SK-N-MC (cell line): ENCODE measurements at regions not wholly inside any gene's neighbourhood (a gene's known extent, or its start where the extent isn't known, plus 50 kb on each side); places are given as distances from the start of the nearest gene placed in this dataset.

ENCODE experiments used
- DNase-seq: peaks from one replicate; pipeline ENCODE4 v3.0.0-alpha.2; 2011; ENCODE audit warnings: low read depth, low spot score
- H3K27ac ChIP-seq: fragments of 200-600 bp; sonication (generic); 2 replicates; pipeline ENCODE4 v1.5.1; 2016; ENCODE audit warnings: mixed run types
- H3K36me3 ChIP-seq: fragments of 200-600 bp; sonication (generic); 2 replicates; pipeline ENCODE4 v1.6.1; 2017; ENCODE audit warnings: antibody characterized with exemption, low read length, mixed read lengths; ENCODE audit not compliant: insufficient read depth
- H3K4me3 ChIP-seq: fragments of 200-600 bp; sonication (generic); 2 replicates; pipeline ENCODE4 v1.5.1; 2016
- H3K9ac ChIP-seq: fragments of 200-600 bp; sonication (generic); 2 replicates; pipeline ENCODE4 v1.8.0; 2017; ENCODE audit warnings: mixed run types, mixed read lengths; ENCODE audit not compliant: insufficient read length
- H3K9me3 ChIP-seq: fragments of 200-600 bp; sonication (generic); 2 replicates; pipeline ENCODE4 v1.6.1; 2017; ENCODE audit warnings: low read depth, mild to moderate bottlenecking, antibody characterized with exemption, low read length, moderate library complexity, mixed read lengths
- EZH2 ChIP-seq: fragments of 200-600 bp; sonication (generic); IDR thresholded peaks from one replicate; pipeline ENCODE4 v1.6.1; 2017; ENCODE audit warnings: antibody characterized with exemption
- FOXP2 ChIP-seq: optimal IDR thresholded peaks from 2 replicates; pipeline ENCODE3; 2011; ENCODE audit warnings: mild to moderate bottlenecking, moderate library complexity; ENCODE audit not compliant: insufficient read depth; ENCODE audit errors: extremely low read length, control extremely low read depth
- POLR2AphosphoS5 ChIP-seq: IDR thresholded peaks from 2 replicates; pipeline ENCODE4 v1.6.1; 2012; ENCODE audit warnings: mild to moderate bottlenecking, low read depth, low read length, borderline replicate concordance

DNA sequence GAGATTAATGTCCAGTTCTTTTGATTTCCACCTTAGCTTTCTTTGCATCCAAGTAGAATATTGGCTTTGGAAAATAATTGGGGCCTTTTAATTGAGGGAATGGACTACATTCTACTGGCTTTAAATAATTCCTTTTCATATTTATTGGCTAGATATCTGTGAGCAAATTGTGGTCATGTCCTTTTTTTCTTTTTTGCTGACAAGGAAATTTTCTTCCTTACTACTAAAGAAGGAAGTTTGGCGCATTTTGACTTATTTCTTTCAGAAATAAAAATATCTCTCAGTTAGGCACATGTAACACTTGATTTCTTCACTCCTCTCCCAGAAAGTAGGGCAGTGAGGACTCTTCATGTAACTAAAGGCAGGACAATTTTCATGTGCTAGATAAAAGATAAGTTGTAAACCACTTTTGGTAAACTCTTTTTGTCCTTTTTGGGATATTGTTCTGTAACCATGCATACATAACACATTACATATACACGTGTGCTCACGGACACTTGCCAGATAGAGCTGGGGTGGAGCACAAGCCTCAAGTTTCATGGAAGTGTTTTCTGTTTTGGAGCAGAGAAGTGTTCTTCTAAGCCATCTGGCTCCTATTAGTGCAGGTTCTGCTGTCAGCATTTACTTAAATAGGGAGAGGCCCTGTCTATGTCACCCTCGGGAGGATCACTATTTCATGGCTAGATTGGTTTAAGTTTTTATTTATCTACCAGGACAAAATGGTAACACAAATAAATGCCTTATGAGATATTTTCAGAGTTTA is 85.1 kb upstream of the LRIG3 start:
- peak overlapping the region; percentile 64 for H3K4me3 ChIP-seq
- TF ChIP-seq FOXP2 (no peak), POLR2AphosphoS5 (peak; percentile 68)
- DNase-seq = peak; percentile 83
- H3K36me3 ChIP-seq = no peaks in the 10 kb centered on the region
- H3K27ac ChIP-seq = peak overlapping the region; percentile 98
- H3K9ac ChIP-seq = peak overlapping the region; percentile 49
- H3K9me3 ChIP-seq = no peaks in the 10 kb centered on the region

DNA sequence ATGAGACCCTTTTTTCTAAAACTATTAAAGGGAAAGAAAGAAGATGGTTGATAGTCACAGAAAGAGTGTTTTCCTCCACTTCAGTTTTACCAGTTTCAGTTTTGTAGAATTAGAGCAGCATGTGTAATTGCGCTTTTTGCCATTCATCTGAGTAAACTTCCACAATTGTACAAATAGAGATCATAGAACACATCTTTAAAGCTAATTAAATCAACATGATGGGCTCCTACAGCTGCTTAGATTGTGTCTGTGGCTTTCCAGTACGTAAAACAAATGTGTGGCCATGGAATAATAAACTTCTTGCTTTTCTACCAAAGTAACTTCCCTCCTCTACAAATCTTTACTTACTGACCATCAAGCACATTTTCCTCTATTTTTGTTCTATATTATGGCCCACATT is 84.2 kb upstream of the LRIG3 start:
- Histone ChIP-seq H3K27ac (peak overlapping the region; percentile 98), H3K9me3 (no peaks in the 10 kb centered on the region), H3K4me3 (peak overlapping the region; percentile 64), H3K9ac (peak overlapping the region; percentile 49), H3K36me3 (no peaks in the 10 kb centered on the region)
- no peak for TF ChIP-seq EZH2
- no peak for TF ChIP-seq FOXP2
- TF ChIP-seq POLR2AphosphoS5 = no peak
- DNase-seq = no peak

DNA sequence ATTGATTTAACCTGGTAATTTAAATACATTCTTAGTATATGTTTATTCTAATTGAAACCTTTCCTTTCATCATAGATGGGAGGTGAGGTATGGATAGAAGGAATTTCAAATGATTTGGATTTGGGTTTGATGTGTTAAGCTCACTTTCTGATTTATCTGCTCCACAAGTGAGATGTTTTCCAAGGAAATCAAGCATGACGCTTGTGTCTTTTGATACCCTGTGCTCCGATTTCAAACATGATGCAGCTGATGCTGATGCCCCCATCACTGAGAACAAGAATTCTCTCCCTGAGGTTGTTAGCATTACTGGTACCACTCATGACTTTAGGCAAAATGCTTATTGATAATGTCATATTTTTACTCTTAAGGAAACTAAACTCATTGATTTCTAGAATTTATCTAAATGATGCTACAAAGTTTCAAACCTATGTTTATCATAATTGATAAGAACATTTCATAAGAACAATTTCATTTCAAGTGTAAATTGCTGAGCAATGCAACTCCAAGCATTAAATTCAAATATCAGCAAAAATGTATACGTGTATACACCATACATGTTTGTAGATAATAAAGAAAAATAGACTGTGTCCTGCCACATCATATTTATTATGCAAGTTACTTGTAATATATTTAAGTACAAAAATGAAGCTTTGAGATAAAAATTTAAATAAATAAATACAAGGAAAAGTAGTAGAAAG is 75.5 kb upstream of the LRIG3 start:
- Histone ChIP-seq H3K36me3 (no peaks in the 10 kb centered on the region), H3K4me3 (no peak overlapping the region), H3K27ac (no peak overlapping the region), H3K9me3 (0 out of 2 replicates have a peak, but pooled peaks cover 3% of the 10 kb centered on the region), H3K9ac (no peak overlapping the region)
- TF ChIP-seq FOXP2 (no peak), POLR2AphosphoS5 (no peak), EZH2 (no peak)
- no peak for DNase-seq

DNA sequence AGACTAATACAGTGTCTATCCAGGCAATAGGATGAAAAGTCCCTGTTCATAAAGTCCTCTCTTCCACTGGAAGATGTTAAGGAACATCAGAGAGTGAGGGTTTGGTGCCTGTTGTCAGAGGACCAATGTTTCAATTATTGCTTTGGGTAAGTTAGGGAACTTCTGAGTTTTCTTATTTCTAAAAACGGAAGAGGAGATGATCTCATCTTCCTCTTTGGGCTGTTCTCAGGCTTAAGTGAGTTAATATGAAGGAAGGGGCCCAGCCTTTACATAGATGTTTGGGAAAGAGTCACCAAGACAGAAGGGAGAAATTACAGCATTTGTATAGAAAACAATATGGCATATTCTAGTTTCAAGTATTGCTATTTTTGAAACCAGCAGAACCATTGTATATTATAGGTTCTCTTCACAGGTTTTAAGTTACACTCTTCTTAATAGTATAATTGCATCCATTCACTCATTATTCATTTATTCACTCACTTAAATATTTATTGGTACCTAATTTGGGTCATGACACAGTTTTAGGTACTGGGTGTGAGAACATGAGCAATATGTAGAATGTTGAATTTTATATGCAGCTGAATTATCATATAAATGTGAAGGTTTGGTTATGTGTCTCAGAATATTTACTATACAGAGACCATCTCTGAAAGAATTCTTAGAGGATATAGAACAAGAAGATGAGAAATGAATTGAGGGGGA is 68.5 kb upstream of the LRIG3 start:
- 0 out of 2 replicates have a peak, but pooled peaks cover 2% of the 10 kb centered on the region for H3K9me3 ChIP-seq
- H3K9ac ChIP-seq = no peak overlapping the region
- no peak for DNase-seq
- H3K27ac ChIP-seq = no peak overlapping the region
- no peaks in the 10 kb centered on the region for H3K36me3 ChIP-seq
- TF ChIP-seq EZH2 (no peak), POLR2AphosphoS5 (no peak), FOXP2 (no peak)
- H3K4me3 ChIP-seq = no peak overlapping the region

DNA sequence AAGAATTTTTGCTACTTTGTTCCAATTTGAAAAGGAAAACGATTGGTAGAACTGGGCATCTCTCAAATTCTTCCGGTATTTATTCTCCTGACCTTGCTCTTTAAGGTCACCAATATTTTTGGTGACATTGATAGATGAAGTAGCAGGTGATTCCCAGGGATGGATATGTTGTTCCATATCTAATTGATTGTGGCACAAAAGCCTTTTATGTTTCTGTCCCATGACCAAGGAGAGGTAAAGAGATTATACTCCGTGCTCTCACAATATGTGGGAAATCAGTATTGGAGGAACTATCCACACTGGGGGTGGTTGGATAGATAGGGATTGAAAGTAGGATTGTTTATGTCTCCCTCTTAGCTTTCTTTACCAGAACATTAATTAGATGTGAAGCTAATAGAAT is 61.7 kb upstream of the LRIG3 start:
- H3K4me3 ChIP-seq = no peak overlapping the region
- no peak for TF ChIP-seq FOXP2
- TF ChIP-seq POLR2AphosphoS5 = no peak
- TF ChIP-seq EZH2 = no peak
- no peak for DNase-seq
- no peaks in the 10 kb centered on the region for H3K36me3 ChIP-seq
- no peak overlapping the region for H3K9ac ChIP-seq
- H3K9me3 ChIP-seq = 0 out of 2 replicates have a peak, but pooled peaks cover 3% of the 10 kb centered on the region
- H3K27ac ChIP-seq = no peak overlapping the region

DNA sequence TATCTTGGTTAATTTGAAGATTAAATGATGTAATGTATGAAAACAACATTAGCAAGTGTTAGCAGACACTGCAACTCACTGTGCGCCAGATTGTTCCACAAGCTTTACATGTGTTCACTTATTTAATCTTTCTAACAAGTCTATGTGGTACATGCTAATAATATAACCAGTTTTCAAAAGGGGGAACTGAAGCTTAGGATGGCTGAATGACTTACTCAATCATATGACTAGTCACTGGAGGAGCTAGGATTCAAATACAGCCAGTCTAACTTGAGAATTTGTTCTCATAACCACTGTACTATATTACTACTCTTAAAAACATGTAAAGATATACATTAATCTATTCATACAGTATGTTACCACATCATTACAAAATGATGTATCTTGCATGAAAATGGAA is 60.5 kb upstream of the LRIG3 start:
- Histone ChIP-seq H3K4me3 (no peak overlapping the region), H3K36me3 (no peaks in the 10 kb centered on the region), H3K27ac (no peak overlapping the region), H3K9ac (no peak overlapping the region), H3K9me3 (0 out of 2 replicates have a peak, but pooled peaks cover 3% of the 10 kb centered on the region)
- DNase-seq = no peak
- TF ChIP-seq EZH2 = no peak
- no peak for TF ChIP-seq FOXP2

DNA sequence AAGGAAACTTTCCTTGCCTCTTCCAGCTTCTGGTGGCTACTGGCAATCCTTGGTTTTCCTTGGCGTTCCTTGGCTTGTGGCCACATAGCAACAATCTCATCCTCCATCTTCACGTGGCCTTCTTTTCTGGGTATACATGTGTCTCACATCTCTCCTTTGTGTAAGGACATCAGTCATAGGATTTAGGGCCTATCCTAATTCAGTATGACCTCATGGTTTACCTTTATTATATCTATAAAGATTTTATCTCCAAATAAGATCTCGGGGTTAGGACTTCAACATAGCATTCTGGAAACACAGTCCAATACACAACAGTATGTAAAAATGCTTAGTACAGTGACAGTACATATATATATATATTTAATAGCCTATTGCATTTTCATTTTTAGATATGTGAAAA is 58.4 kb upstream of the LRIG3 start:
- H3K9ac ChIP-seq = no peak overlapping the region
- no peak overlapping the region for H3K4me3 ChIP-seq
- TF ChIP-seq EZH2 (no peak), FOXP2 (no peak), POLR2AphosphoS5 (no peak)
- H3K27ac ChIP-seq = no peak overlapping the region
- DNase-seq = no peak
- H3K9me3 ChIP-seq = 0 out of 2 replicates have a peak, but pooled peaks cover under 1% of the 10 kb centered on the region
- no peaks in the 10 kb centered on the region for H3K36me3 ChIP-seq

DNA sequence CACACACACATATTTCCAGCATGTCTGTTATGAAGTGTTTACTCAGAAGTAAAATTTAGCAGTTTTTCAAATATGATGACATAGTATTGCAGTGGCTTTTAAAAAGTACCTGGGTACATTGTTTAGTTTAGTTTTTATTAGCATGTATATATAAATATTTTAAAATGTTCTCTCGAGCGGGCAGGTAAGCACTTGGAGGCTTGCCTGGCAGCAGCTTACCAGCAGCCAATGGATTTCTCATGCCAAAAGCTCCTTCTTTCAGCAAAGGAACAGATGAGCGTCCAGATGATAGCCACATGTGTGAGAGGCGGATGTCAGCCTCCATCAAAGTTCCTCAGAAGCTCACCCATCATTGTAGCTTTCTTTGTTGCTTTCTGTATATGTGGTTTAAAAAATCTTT is 57.2 kb upstream of the LRIG3 start:
- no peak for TF ChIP-seq EZH2
- no peak for TF ChIP-seq FOXP2
- no peak for TF ChIP-seq POLR2AphosphoS5
- no peaks in the 10 kb centered on the region; the same call in 1 of the 2 replicates for H3K9me3 ChIP-seq
- DNase-seq = no peak
- H3K36me3 ChIP-seq = no peaks in the 10 kb centered on the region
- H3K27ac ChIP-seq = no peak overlapping the region
- H3K4me3 ChIP-seq = no peak overlapping the region
- no peak overlapping the region for H3K9ac ChIP-seq
